ENCODE measurements at regions not wholly inside any gene's neighbourhood (a gene's known extent, or its start where the extent isn't known, plus 50 kb on each side); places are given as distances from the start of the nearest gene placed in this dataset.
"Not testable (repeated sequence)": the region's sequence is repeated elsewhere in the genome, so short reads cannot be mapped to it uniquely, and the experiment has no call there.

- DNase-seq (ENCODE audit: low read depth, low spot score) = no peak
These were observed 497.7 kb upstream of the TBL1XR1 start for GRCh38 chr3:177694951-177695350.

GRCh38 chr3:177700117-177700516 lies 502.8 kb upstream of the TBL1XR1 start:
- no peak for DNase-seq (ENCODE audit: low read depth, low spot score)

GRCh38 chr3:177703788-177704187 lies 506.5 kb upstream of the TBL1XR1 start:
- DNase-seq (ENCODE audit: low read depth, low spot score) = no peak

- peak; percentile 52 for DNase-seq (ENCODE audit: low read depth, low spot score)
These were observed 508.9 kb upstream of the TBL1XR1 start for GRCh38 chr3:177705976-177706823.

GRCh38 chr3:177709470-177709869 lies 512.2 kb upstream of the TBL1XR1 start:
- DNase-seq (ENCODE audit: low read depth, low spot score) = not testable (repeated sequence)

GRCh38 chr3:177710506-177710905 lies 513.2 kb upstream of the TBL1XR1 start:
- DNase-seq (ENCODE audit: low read depth, low spot score) = no peak

- no peak for DNase-seq (ENCODE audit: low read depth, low spot score)
These were observed 514.4 kb upstream of the TBL1XR1 start for GRCh38 chr3:177711637-177712036.

- DNase-seq (ENCODE audit: low read depth, low spot score) = no peak
These were observed 516.9 kb upstream of the TBL1XR1 start for GRCh38 chr3:177713928-177714900.

GRCh38 chr3:177714945-177715344 lies 517.7 kb upstream of the TBL1XR1 start:
- DNase-seq (ENCODE audit: low read depth, low spot score) = no peak

- no peak for DNase-seq (ENCODE audit: low read depth, low spot score)
These were observed 518.7 kb upstream of the TBL1XR1 start for GRCh38 chr3:177715980-177716379.

- not testable (repeated sequence) for DNase-seq (ENCODE audit: low read depth, low spot score)
These were observed 523.6 kb upstream of the TBL1XR1 start for GRCh38 chr3:177720927-177721326.

- DNase-seq (ENCODE audit: low read depth, low spot score) = no peak
These were observed 524.8 kb upstream of the TBL1XR1 start for GRCh38 chr3:177721864-177722785.

- DNase-seq (ENCODE audit: low read depth, low spot score) = no peak
These were observed 526.8 kb upstream of the TBL1XR1 start for GRCh38 chr3:177724020-177724638.

GRCh38 chr3:177725165-177725564 lies 527.9 kb upstream of the TBL1XR1 start:
- DNase-seq (ENCODE audit: low read depth, low spot score) = no peak

GRCh38 chr3:177726807-177727206 lies 529.5 kb upstream of the TBL1XR1 start:
- no peak for DNase-seq (ENCODE audit: low read depth, low spot score)

GRCh38 chr3:177729956-177730681 lies 532.8 kb upstream of the TBL1XR1 start:
- DNase-seq (ENCODE audit: low read depth, low spot score) = peak; percentile 87

- DNase-seq (ENCODE audit: low read depth, low spot score) = no peak
These were observed 533.5 kb upstream of the TBL1XR1 start for GRCh38 chr3:177730814-177731213.

GRCh38 chr3:177731644-177732268 lies 534.5 kb upstream of the TBL1XR1 start:
- peak; percentile 4 for DNase-seq (ENCODE audit: low read depth, low spot score)

- no peak for DNase-seq (ENCODE audit: low read depth, low spot score)
These were observed 536.0 kb upstream of the TBL1XR1 start for GRCh38 chr3:177733233-177733632.

- no peak for DNase-seq (ENCODE audit: low read depth, low spot score)
These were observed 536.7 kb upstream of the TBL1XR1 start for GRCh38 chr3:177733936-177734335.

All from smooth muscle cell of the brain vasculature (primary cell).